Liver (tissue), 3 donors: ENCODE measurements at regions not wholly inside any gene's neighbourhood (a gene's known extent, or its start where the extent isn't known, plus 50 kb on each side); places are given as distances from the start of the nearest gene placed in this dataset.

Source experiments
- CTCF ChIP-seq: fragments of 150-350 bp; IDR thresholded peaks from 2 replicates; pipeline ENCODE4 v1.5.1; 2017; ENCODE audit warnings: improper control_type of control experiment, low read depth, low read length; ENCODE audit not compliant: missing input control
- GABPA ChIP-seq, 2 donors: IDR thresholded peaks in 1 of 2; conservative IDR thresholded peaks in 1 of 2; 2 replicates each; pipeline ENCODE4 v1.6.1; 2016; ENCODE audit warnings: antibody characterized with exemption in 2 of 2, mild to moderate bottlenecking in 1 of 2, moderate library complexity in 1 of 2
- MAX ChIP-seq: IDR thresholded peaks from 2 replicates; pipeline ENCODE4 v1.6.1; 2016; ENCODE audit warnings: antibody characterized with exemption
- REST ChIP-seq: IDR thresholded peaks from 2 replicates; pipeline ENCODE4 v1.6.1; 2016; ENCODE audit warnings: antibody characterized with exemption, mild to moderate bottlenecking
- SP1 ChIP-seq: IDR thresholded peaks from 2 replicates; pipeline ENCODE4 v1.6.1; 2018; ENCODE audit warnings: antibody characterized with exemption, mild to moderate bottlenecking
- TAF1 ChIP-seq: conservative IDR thresholded peaks from 2 replicates; pipeline ENCODE4 v1.6.1; 2016; ENCODE audit warnings: antibody characterized with exemption, mild to moderate bottlenecking
- YY1 ChIP-seq: IDR thresholded peaks from 2 replicates; pipeline ENCODE4 v1.6.1; 2016; ENCODE audit warnings: antibody characterized with exemption, mild to moderate bottlenecking
- ZBTB33 ChIP-seq: IDR thresholded peaks from 2 replicates; pipeline ENCODE4 v1.6.1; 2016; ENCODE audit warnings: antibody characterized with exemption
- donor health status: healthy.
- donor health status: healthy.

GRCh38 chr10:80769700-80770160 is 232.0 kb downstream of the SH2D4B start:
- TF ChIP-seq REST (no peak), CTCF (no peak), SP1 (no peak), YY1 (no peak), GABPA (IDR thresholded peaks at IDR 0.05 in 1 of 2, conservative IDR thresholded peaks at IDR 0.05 in 1 of 2) (no peak), MAX (no peak), ZBTB33 (no peak), TAF1 (no peak)
